Activated CD8-positive, alpha-beta memory T cell treated with anti-CD3 and anti-CD28 coated beads, Interleukin-2, amount 50 U/mL, for 48 hours (primary cell): ENCODE measurements at regions not wholly inside any gene's neighbourhood (a gene's known extent, or its start where the extent isn't known, plus 50 kb on each side); places are given as distances from the start of the nearest gene placed in this dataset.

Experiments used
- DNase-seq: peaks from one replicate; pipeline ENCODE4 v3.0.0-alpha.2; 2020

- DNase-seq: no peak
These were observed 517.9 kb downstream of the PLCL1 start for GRCh38 chr2:198322275-198322674.

GRCh38 chr2:198321522-198322088, 517.2 kb downstream of the PLCL1 start:
- DNase-seq: no peak

GRCh38 chr2:198316852-198317396, 512.5 kb downstream of the PLCL1 start:
- no peak for DNase-seq

GRCh38 chr2:198315791-198316630, 511.6 kb downstream of the PLCL1 start:
- DNase-seq: no peak

GRCh38 chr2:198314559-198315153, 510.3 kb downstream of the PLCL1 start:
- no peak for DNase-seq

GRCh38 chr2:198312596-198313483, 508.4 kb downstream of the PLCL1 start:
- DNase-seq: no peak

GRCh38 chr2:198311020-198311419, 506.6 kb downstream of the PLCL1 start:
- no peak for DNase-seq

GRCh38 chr2:198309673-198310280, 505.4 kb downstream of the PLCL1 start:
- DNase-seq: peak; percentile 71

- no peak for DNase-seq
These were observed 504.7 kb downstream of the PLCL1 start for GRCh38 chr2:198309081-198309480.

- no peak for DNase-seq
These were observed 504.0 kb downstream of the PLCL1 start for GRCh38 chr2:198308368-198308767.

- no peak for DNase-seq
These were observed 502.7 kb downstream of the PLCL1 start for GRCh38 chr2:198307093-198307492.

GRCh38 chr2:198304859-198305258, 500.5 kb downstream of the PLCL1 start:
- DNase-seq: no peak

GRCh38 chr2:198297350-198297749, 493.0 kb downstream of the PLCL1 start:
- no peak for DNase-seq

GRCh38 chr2:198296665-198297308, 492.4 kb downstream of the PLCL1 start:
- DNase-seq: peak; percentile 70

GRCh38 chr2:198293281-198293680, 488.9 kb downstream of the PLCL1 start:
- DNase-seq: no peak

GRCh38 chr2:198289811-198290210, 485.4 kb downstream of the PLCL1 start:
- no peak for DNase-seq

GRCh38 chr2:198287706-198288105, 483.3 kb downstream of the PLCL1 start:
- DNase-seq: no peak

- no peak for DNase-seq
These were observed 480.8 kb downstream of the PLCL1 start for GRCh38 chr2:198285216-198285615.

- no peak for DNase-seq
These were observed 478.8 kb downstream of the PLCL1 start for GRCh38 chr2:198283146-198283545.

- no peak for DNase-seq
These were observed 477.7 kb downstream of the PLCL1 start for GRCh38 chr2:198282061-198282460.

- DNase-seq: no peak
These were observed 475.8 kb downstream of the PLCL1 start for GRCh38 chr2:198280145-198280544.

- DNase-seq: no peak
These were observed 474.6 kb downstream of the PLCL1 start for GRCh38 chr2:198279026-198279425.
